22Rv1 (cell line): ENCODE measurements at regions not wholly inside any gene's neighbourhood (a gene's known extent, or its start where the extent isn't known, plus 50 kb on each side); places are given as distances from the start of the nearest gene placed in this dataset.

ENCODE experiments used
- H3K27ac ChIP-seq: fragments of 450-650 bp; 2 replicates; pipeline ENCODE4 v1.5.1; 2017
- ZFX ChIP-seq: fragments of 450-650 bp; IDR thresholded peaks from 2 replicates; pipeline ENCODE4 v1.6.1; 2017; ENCODE audit warnings: antibody characterized with exemption, borderline replicate concordance
- TF ChIP-seq, protein P1 (sequence below): fragments of 450-650 bp; IDR thresholded peaks from 2 replicates; pipeline ENCODE4 v1.5.1; 2017; ENCODE audit warnings: mild to moderate bottlenecking

GRCh38 chr16:86334079-86334635 lies 176.2 kb upstream of the FOXF1 start:
- no peak for TF ChIP-seq ZFX
- TF ChIP-seq, protein P1, sequence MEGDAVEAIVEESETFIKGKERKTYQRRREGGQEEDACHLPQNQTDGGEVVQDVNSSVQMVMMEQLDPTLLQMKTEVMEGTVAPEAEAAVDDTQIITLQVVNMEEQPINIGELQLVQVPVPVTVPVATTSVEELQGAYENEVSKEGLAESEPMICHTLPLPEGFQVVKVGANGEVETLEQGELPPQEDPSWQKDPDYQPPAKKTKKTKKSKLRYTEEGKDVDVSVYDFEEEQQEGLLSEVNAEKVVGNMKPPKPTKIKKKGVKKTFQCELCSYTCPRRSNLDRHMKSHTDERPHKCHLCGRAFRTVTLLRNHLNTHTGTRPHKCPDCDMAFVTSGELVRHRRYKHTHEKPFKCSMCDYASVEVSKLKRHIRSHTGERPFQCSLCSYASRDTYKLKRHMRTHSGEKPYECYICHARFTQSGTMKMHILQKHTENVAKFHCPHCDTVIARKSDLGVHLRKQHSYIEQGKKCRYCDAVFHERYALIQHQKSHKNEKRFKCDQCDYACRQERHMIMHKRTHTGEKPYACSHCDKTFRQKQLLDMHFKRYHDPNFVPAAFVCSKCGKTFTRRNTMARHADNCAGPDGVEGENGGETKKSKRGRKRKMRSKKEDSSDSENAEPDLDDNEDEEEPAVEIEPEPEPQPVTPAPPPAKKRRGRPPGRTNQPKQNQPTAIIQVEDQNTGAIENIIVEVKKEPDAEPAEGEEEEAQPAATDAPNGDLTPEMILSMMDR = no peak
- no peak overlapping the region for H3K27ac ChIP-seq

DNA sequence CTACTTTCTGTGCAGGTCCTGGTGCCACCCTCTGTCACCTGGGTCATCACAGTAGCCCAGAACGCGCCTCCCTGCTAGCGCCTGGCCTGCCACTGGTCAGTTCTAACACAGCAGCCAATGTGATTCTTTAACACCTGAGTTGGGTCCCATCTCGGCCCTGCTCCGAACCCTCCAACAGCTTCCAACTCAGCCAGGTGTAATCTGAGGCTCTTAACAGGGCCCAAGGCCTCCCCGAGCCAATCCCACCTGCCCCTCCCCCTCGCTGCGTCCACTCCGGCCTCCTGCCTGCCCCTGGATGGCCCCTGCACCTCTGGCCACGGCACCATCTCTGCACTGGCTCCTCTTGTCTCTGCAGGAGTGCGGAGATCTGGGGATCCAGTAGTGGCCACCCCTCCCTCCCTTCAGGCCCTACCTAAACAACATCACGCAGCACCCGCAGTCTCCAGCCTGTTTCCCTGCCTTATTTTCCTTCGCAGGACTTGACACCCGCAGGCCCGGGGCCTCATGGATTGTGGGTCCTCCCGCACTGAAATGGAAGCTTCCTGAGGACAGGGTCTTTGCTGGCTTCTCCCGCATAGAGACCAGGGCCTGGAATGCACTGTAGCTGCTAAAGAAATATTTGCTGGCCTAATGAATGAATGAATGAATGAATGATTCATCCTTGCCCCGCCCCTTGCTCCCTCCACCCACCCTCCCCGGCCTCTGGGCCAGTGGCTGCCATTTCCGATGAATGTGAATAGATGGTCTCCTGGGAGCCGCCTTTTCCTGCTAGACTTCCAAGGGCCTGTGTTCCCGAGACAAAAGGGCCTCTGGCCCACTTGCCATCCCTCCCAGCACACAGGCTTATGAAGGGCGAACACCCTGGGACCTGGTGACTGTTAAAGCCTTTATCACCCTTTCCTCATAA lies 174.8 kb upstream of the FOXF1 start:
- H3K27ac ChIP-seq = no peak overlapping the region
- TF ChIP-seq, protein P1 = no peak
- TF ChIP-seq ZFX = no peak

GRCh38 chr16:86337138-86337537 lies 173.2 kb upstream of the FOXF1 start:
- no peak overlapping the region for H3K27ac ChIP-seq
- TF ChIP-seq ZFX = no peak
- TF ChIP-seq, protein P1 = no peak

GRCh38 chr16:86337581-86338402 lies 172.5 kb upstream of the FOXF1 start:
- no peak overlapping the region for H3K27ac ChIP-seq
- TF ChIP-seq, protein P1 = no peak
- no peak for TF ChIP-seq ZFX

- TF ChIP-seq, protein P1 = no peak
- TF ChIP-seq ZFX = no peak
- no peak overlapping the region for H3K27ac ChIP-seq
These were observed 171.8 kb upstream of the FOXF1 start for GRCh38 chr16:86338403-86339115.

GRCh38 chr16:86342161-86342834 lies 168.0 kb upstream of the FOXF1 start:
- no peak overlapping the region for H3K27ac ChIP-seq
- TF ChIP-seq ZFX = no peak
- TF ChIP-seq, protein P1 = no peak
